ENCODE measurements at regions not wholly inside any gene's neighbourhood (a gene's known extent, or its start where the extent isn't known, plus 50 kb on each side); places are given as distances from the start of the nearest gene placed in this dataset.

- Histone ChIP-seq H3K79me1 (ENCODE audit: low read length) (no peaks in the 10 kb centered on the region), H2BK120ac (ENCODE audit: insufficient read depth, low read length, poor library complexity) (no peak overlapping the region), H3K36me3 (ENCODE audit: control insufficient read depth in 1 of 2, insufficient read depth in 2 of 2, low read length in 2 of 2) (no peaks in the 10 kb centered on the region), H3K4me1 (ENCODE audit: control insufficient read depth in 1 of 2, insufficient read depth in 2 of 2, low read length in 2 of 2) (no peaks in the 10 kb centered on the region), H3K18ac (ENCODE audit: low read length) (no peak overlapping the region), H3K4me2 (ENCODE audit: low read length) (no peak overlapping the region), H3K4ac (ENCODE audit: low read depth, low read length) (no peak overlapping the region), H4K91ac (ENCODE audit: low read depth, low read length) (no peak overlapping the region), H2BK5ac (ENCODE audit: low read depth, low read length, poor library complexity) (no peak overlapping the region), H3K27me3 (ENCODE audit: insufficient read depth, low read length) (no peaks in the 10 kb centered on the region), H3K27ac (ENCODE audit: low read depth, low read length) (no peak overlapping the region), H4K8ac (ENCODE audit: low read depth, low read length) (no peak overlapping the region), H2AK5ac (ENCODE audit: low read length) (no peak overlapping the region), H3K4me3 (ENCODE audit: low read depth, low read length) (no peak overlapping the region), H3K79me2 (ENCODE audit: control insufficient read depth, insufficient read depth, low read length, poor library complexity) (no peaks in the 10 kb centered on the region), H2BK12ac (ENCODE audit: low read length) (no peak overlapping the region), H3K9me3 (ENCODE audit: insufficient read depth, low read depth, low read length) (no peaks in the 10 kb centered on the region), H2AFZ (ENCODE audit: insufficient read depth, low read length, poor library complexity) (no peak overlapping the region), H3K23ac (ENCODE audit: low read length) (no peak overlapping the region), H3K9ac (ENCODE audit: low read length) (no peak overlapping the region), H3K14ac (ENCODE audit: low read length) (no peak overlapping the region), H4K12ac (ENCODE audit: low read depth, low read length) (no peak overlapping the region)
- WGBS (ENCODE audit: extremely low coverage, insufficient coverage, insufficient read length), result no CpG with 5 or more reads among the region's 2 CpGs
- no peak for DNase-seq
These were observed 105.5 kb downstream of the OR13A1 start for GRCh38 chr10:45209888-45210287.

DNA sequence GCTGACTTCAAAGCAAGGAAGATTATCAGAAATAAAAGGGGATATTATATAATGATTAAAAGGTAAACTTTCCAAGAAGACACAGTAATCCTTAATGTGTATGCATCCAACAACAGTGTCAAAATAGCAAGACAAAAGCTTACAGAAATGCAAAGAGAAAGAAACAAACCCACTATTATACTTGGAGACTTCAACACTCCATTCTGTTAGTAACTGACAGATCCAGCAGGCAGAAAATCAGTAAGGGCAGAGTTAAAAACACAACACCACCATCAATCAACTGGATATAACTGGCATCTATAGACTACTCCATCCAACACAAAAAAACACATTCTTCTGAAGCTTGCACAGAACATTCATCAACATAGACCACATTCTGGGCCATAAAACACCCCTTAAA, 103.8 kb downstream of the OR13A1 start:
- Histone ChIP-seq H3K4me1 (ENCODE audit: control insufficient read depth in 1 of 2, insufficient read depth in 2 of 2, low read length in 2 of 2) (no peaks in the 10 kb centered on the region), H2AK5ac (ENCODE audit: low read length) (no peak overlapping the region), H2AFZ (ENCODE audit: insufficient read depth, low read length, poor library complexity) (no peak overlapping the region), H4K8ac (ENCODE audit: low read depth, low read length) (no peak overlapping the region), H4K91ac (ENCODE audit: low read depth, low read length) (no peak overlapping the region), H2BK12ac (ENCODE audit: low read length) (no peak overlapping the region), H3K23ac (ENCODE audit: low read length) (no peak overlapping the region), H4K12ac (ENCODE audit: low read depth, low read length) (no peak overlapping the region), H2BK5ac (ENCODE audit: low read depth, low read length, poor library complexity) (no peak overlapping the region), H3K18ac (ENCODE audit: low read length) (no peak overlapping the region), H3K79me2 (ENCODE audit: control insufficient read depth, insufficient read depth, low read length, poor library complexity) (no peaks in the 10 kb centered on the region), H3K27me3 (ENCODE audit: insufficient read depth, low read length) (no peaks in the 10 kb centered on the region), H3K36me3 (ENCODE audit: control insufficient read depth in 1 of 2, insufficient read depth in 2 of 2, low read length in 2 of 2) (no peaks in the 10 kb centered on the region), H3K79me1 (ENCODE audit: low read length) (no peaks in the 10 kb centered on the region), H3K4me3 (ENCODE audit: low read depth, low read length) (no peak overlapping the region), H3K14ac (ENCODE audit: low read length) (no peak overlapping the region), H3K27ac (ENCODE audit: low read depth, low read length) (no peak overlapping the region), H3K9me3 (ENCODE audit: insufficient read depth, low read depth, low read length) (no peaks in the 10 kb centered on the region), H3K4me2 (ENCODE audit: low read length) (no peak overlapping the region), H2BK120ac (ENCODE audit: insufficient read depth, low read length, poor library complexity) (no peak overlapping the region), H3K4ac (ENCODE audit: low read depth, low read length) (no peak overlapping the region), H3K9ac (ENCODE audit: low read length) (no peak overlapping the region)
- DNase-seq, result no peak

- Histone ChIP-seq H3K79me1 (ENCODE audit: low read length) (no peaks in the 10 kb centered on the region), H4K91ac (ENCODE audit: low read depth, low read length) (no peak overlapping the region), H3K9me3 (ENCODE audit: insufficient read depth, low read depth, low read length) (no peaks in the 10 kb centered on the region), H2AK5ac (ENCODE audit: low read length) (no peak overlapping the region), H3K14ac (ENCODE audit: low read length) (no peak overlapping the region), H3K27ac (ENCODE audit: low read depth, low read length) (no peak overlapping the region), H2AFZ (ENCODE audit: insufficient read depth, low read length, poor library complexity) (no peak overlapping the region), H2BK12ac (ENCODE audit: low read length) (no peak overlapping the region), H4K12ac (ENCODE audit: low read depth, low read length) (no peak overlapping the region), H3K4me1 (ENCODE audit: control insufficient read depth in 1 of 2, insufficient read depth in 2 of 2, low read length in 2 of 2) (no peaks in the 10 kb centered on the region), H3K4me3 (ENCODE audit: low read depth, low read length) (no peak overlapping the region), H3K27me3 (ENCODE audit: insufficient read depth, low read length) (no peaks in the 10 kb centered on the region), H3K36me3 (ENCODE audit: control insufficient read depth in 1 of 2, insufficient read depth in 2 of 2, low read length in 2 of 2) (no peaks in the 10 kb centered on the region), H3K4me2 (ENCODE audit: low read length) (no peak overlapping the region), H3K18ac (ENCODE audit: low read length) (no peak overlapping the region), H4K8ac (ENCODE audit: low read depth, low read length) (no peak overlapping the region), H3K79me2 (ENCODE audit: control insufficient read depth, insufficient read depth, low read length, poor library complexity) (no peaks in the 10 kb centered on the region), H3K23ac (ENCODE audit: low read length) (no peak overlapping the region), H2BK5ac (ENCODE audit: low read depth, low read length, poor library complexity) (no peak overlapping the region), H3K9ac (ENCODE audit: low read length) (no peak overlapping the region), H2BK120ac (ENCODE audit: insufficient read depth, low read length, poor library complexity) (no peak overlapping the region), H3K4ac (ENCODE audit: low read depth, low read length) (no peak overlapping the region)
- no peak for DNase-seq
- WGBS (ENCODE audit: extremely low coverage, insufficient coverage, insufficient read length), result no CpG with 5 or more reads among the region's 4 CpGs
These were observed 96.0 kb downstream of the OR13A1 start for GRCh38 chr10:45219416-45219815.

- no peak overlapping the region for H4K12ac ChIP-seq (ENCODE audit: low read depth, low read length)
- H2AK5ac ChIP-seq (ENCODE audit: low read length), result no peak overlapping the region
- no peak overlapping the region for H2BK120ac ChIP-seq (ENCODE audit: insufficient read depth, low read length, poor library complexity)
- H3K4me3 ChIP-seq (ENCODE audit: low read depth, low read length), result no peak overlapping the region
- H4K8ac ChIP-seq (ENCODE audit: low read depth, low read length), result no peak overlapping the region
- no peak overlapping the region for H3K18ac ChIP-seq (ENCODE audit: low read length)
- no peak overlapping the region for H2BK5ac ChIP-seq (ENCODE audit: low read depth, low read length, poor library complexity)
- H3K36me3 ChIP-seq (ENCODE audit: control insufficient read depth in 1 of 2, insufficient read depth in 2 of 2, low read length in 2 of 2), result no peaks in the 10 kb centered on the region
- H3K14ac ChIP-seq (ENCODE audit: low read length), result no peak overlapping the region
- no peak overlapping the region for H2AFZ ChIP-seq (ENCODE audit: insufficient read depth, low read length, poor library complexity)
- peaks cover 0 to 3% of the 10 kb centered on the region in 2 experiments for H3K4me1 ChIP-seq (ENCODE audit: control insufficient read depth in 1 of 2, insufficient read depth in 2 of 2, low read length in 2 of 2)
- no peak overlapping the region for H3K23ac ChIP-seq (ENCODE audit: low read length)
- H3K4me2 ChIP-seq (ENCODE audit: low read length), result no peak overlapping the region
- no peaks in the 10 kb centered on the region for H3K79me1 ChIP-seq (ENCODE audit: low read length)
- DNase-seq, result no peak
- no peak overlapping the region for H4K91ac ChIP-seq (ENCODE audit: low read depth, low read length)
- no peaks in the 10 kb centered on the region for H3K9me3 ChIP-seq (ENCODE audit: insufficient read depth, low read depth, low read length)
- H2BK12ac ChIP-seq (ENCODE audit: low read length), result no peak overlapping the region
- H3K4ac ChIP-seq (ENCODE audit: low read depth, low read length), result no peak overlapping the region
- no peaks in the 10 kb centered on the region for H3K27me3 ChIP-seq (ENCODE audit: insufficient read depth, low read length)
- H3K27ac ChIP-seq (ENCODE audit: low read depth, low read length), result no peak overlapping the region
- no peak overlapping the region for H3K9ac ChIP-seq (ENCODE audit: low read length)
- H3K79me2 ChIP-seq (ENCODE audit: control insufficient read depth, insufficient read depth, low read length, poor library complexity), result no peaks in the 10 kb centered on the region
These were observed 94.5 kb downstream of the OR13A1 start for GRCh38 chr10:45220931-45221330.
